Activated T-helper 1 cell treated with anti-CD3 and anti-CD28 coated beads, Interleukin-2, amount 50 U/mL, for 16 hours (primary cell): ENCODE measurements at regions not wholly inside any gene's neighbourhood (a gene's known extent, or its start where the extent isn't known, plus 50 kb on each side); places are given as distances from the start of the nearest gene placed in this dataset.

Source experiments
- DNase-seq, 2 donors: peaks; one replicate each; pipeline ENCODE4 v3.0.0-alpha.2; 2020; ENCODE audit warnings: low read depth in 1 of 2, low spot score in 1 of 2

DNA sequence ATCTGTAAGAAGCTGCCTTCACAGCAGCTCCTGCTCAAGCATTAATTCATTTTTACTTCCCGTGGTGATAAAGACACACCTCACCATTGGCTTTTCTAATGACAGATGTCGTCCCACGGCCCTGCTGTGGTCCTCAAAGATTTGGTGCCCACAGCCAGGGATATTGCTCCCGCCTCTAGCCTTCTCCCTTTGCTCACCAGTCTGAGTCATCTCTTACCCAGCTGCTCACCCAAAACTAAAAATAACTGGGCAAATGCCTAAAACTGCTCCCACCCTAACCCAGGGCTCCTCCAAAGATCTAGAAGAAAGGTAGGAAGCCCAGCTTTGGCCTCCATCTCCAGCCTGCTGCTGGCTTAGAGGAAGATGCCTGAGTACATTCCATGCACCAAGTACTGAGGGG is 371.1 kb upstream of the ZNF507 start:
- no peak for DNase-seq

DNA sequence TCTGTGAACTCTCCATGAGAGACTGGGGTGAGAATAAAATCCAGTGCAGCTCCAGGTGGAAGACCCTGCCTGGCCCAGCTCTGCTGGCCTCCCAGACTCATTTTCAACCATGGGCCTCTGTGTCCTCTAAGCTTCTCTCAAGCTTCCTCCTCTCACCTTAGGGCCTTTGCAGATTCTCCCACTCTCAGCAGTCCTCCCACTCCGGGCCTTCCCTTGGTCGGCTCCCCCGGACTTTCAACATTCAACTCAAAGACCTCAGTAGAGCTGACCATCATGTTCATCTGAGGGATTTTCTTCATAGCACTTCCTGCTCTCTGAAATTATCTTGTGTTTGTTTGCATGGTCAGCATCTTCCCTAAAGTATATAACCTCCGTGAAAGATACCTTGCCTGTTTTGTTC is 370.5 kb upstream of the ZNF507 start:
- DNase-seq = no peak

DNA sequence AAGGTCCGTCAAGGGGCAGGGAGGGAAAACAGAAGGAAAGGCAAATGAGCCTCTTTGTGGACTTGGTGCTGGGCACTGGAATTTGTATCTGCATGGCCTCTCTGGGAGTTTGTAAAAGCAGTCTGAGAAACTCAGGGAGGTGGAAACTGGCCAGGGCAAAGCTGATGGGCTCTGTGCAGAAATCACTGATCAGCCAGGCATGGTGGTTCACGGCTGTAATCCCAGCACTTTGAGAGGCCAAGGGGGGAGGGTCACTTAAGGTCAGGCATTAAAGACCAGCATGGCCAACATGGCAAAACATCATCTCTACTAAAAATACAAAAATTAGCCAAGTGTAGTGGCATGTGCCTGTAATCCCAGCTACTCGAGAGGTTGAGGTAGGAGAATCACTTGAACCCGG is 369.9 kb upstream of the ZNF507 start:
- no peak for DNase-seq

DNA sequence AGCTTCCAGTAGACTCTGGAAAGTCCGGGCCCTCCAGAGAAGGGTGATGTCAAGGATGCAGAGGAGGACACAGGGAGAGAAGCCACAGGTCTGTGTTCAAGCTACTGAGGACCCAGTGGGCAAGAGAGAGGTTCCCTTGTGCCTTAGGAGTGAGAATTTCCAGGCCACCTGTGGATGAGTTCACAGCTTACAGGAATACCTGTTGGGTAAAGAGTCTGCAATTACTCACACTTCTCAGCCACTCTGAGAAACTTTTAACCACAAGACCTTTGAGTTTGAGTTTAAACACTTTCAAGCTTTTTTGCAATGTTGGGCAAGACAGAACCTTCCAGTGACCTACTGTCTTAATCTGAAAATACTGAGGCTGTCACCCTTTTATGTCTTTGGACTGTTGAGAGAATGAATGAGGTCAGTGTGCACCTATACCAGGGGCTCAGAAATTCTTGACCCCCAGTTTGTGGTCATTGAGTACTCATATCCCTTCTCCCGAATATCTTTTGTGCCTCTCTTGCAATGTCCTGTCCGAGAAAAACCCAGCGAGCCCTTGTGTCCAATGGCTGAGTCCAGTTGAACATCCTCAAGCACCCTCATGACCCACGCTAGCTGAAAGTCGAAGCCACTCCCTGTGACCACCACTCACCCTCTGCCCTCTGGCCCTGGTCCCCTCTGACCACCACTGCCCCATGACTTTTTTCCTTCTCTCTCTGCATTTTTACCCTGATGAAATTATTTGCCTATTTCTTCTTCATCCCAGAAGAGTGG is 368.5 kb upstream of the ZNF507 start:
- DNase-seq = no peak

DNA sequence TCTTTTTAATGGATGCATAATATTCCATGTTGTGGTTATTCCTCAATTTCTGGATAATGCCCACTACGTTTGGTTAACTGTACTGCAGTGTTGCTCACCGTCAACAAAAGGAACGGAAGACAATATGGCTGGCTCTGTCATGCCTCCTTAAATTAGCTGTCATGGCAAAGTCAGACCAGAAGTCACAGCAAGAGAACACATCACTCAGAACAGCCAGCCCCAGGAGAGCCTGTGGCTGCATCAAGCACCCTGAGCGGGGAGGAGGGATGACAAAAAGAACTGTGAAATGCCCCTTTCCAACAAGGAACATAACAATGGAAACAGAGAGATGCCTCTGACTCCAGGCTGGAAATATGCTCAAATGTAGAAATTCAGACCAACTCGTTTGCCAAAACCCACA is 366.0 kb upstream of the ZNF507 start:
- no peak for DNase-seq

DNA sequence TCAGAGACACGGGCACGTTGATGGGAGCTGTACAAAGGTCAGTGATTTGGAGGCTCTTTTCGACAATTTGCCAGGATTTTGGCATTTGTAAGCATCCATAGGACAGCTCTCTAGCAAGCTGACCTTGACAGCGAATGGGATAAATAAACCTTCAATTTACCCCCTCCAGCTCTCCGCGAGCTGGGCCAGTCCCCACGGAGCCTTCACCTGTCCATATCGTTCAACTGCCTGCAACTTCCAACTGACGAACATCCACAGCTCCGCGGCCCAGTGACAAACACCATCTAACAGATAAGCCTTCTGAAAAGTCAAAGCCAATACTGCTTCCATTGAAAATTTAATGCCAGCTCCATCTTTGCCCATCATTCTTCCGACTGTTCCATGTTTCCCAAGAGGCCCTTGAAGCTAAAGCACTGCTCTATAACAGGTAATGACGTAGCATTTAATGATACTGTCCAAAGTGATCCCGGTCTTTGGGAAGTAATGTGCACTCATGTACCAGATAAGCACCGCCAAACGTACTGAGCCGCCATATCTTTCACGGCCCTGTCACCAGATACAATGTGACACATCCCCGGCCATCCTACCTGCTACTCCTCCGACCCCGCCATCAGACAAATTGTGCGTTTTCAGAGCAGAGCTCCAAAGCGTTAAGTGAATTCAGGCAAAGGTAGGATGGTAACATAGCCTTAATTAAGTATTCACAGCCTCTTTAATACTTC is 365.3 kb upstream of the ZNF507 start:
- DNase-seq = no peak

DNA sequence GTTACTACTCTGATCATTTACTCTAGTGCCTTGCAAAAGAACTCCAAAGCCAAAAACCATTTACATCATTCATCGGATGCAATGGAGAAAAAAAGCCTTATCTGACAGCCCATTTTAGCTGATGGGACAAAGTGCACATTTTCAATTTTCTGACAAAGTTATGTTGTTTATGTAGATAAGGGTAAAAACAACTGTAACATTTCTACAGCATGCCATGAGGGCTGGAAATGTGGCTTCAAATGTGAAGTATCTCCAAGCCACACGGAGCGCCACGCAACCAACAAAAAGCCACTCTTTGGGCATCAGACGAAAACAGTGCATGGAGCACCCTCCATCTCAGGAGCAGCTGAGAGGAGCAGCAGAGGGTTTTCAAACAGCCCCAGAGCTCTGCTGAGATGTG is 364.6 kb upstream of the ZNF507 start:
- no peak for DNase-seq

DNA sequence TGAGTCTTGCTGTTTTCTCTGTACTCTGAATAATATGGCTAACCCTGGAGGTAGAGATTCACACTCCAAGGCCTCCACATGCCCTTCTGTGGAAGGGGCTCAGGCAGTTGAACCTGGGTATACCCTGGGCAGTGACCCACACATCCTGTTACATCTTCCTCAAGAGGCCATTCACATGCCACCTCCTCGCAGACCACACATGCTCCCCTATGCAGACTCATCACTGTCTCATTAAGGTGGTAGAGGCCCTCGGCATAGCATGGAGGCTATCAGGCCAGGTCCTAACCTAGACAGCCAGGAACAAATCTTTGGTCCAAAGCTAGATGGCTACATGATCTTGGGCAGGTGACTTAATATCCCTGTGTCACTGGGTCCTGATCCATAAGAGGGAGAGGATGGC is 363.9 kb upstream of the ZNF507 start:
- no peak for DNase-seq

DNA sequence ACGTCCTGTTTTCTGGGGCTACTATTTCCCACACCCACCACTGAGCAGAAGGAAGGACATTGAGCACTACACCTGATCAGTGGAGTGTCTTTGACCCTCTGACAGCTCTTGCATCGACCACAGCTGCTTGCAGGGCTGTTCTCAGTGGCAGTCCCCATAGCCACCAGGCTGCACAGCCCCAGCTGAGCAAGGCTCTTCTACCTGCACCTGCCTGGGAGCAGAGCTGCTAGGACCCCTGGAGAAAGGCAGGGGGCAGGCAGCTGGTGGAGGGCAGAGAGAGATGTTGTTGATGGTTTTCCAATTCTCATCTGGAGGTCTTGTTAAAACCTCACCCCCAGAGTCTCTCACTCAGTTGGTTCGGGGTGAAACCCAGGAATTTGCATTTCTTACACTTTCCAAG is 361.8 kb upstream of the ZNF507 start:
- no peak for DNase-seq

DNA sequence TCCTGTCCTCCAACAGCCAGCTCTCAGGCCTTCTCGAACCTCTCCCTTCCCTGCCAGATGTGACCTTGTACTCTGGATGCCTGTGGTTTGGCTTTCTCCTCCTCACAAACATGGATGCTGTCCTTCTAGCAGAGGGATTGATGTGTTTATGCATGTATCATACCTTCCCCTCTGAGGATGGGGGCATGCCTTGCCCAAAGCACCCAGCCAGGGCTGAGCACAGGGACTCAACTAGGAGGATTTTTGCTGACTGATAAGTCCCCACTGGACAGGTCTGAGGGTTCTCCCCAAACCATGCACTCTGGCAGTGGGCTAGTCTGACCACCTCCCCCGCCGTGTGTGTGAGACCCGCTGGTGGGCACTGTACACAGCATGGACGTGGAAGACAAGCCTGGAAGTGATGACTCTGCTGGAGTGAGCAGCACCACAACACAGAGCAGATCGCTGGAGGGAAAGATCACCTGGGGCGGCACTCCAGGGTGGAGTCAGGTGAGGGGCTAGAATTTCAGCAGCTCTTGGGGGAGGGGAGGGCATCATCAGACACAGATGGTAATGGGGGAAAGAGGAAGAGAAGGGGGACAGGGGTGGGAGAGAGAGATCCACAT is 360.3 kb upstream of the ZNF507 start:
- no peak for DNase-seq

DNA sequence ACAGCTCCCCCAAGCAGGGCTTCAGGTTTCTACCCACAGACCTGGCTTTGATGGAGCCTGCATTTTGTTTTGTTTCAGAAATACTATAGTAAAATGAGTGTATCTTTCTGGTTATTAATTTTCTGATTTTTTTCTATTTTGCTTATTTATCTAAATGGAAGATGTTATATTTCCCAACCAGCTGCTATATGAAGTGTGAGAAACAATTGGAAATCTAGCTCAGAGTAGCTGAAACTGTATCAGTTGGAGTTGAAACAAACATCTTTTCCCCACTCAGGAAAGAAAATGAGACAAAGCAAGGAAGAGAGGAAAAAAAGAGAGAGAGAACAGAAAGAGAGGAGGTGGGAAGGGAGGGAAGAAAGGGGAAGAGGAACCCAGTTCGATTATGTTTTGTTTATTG is 358.5 kb upstream of the ZNF507 start:
- no peak for DNase-seq

DNA sequence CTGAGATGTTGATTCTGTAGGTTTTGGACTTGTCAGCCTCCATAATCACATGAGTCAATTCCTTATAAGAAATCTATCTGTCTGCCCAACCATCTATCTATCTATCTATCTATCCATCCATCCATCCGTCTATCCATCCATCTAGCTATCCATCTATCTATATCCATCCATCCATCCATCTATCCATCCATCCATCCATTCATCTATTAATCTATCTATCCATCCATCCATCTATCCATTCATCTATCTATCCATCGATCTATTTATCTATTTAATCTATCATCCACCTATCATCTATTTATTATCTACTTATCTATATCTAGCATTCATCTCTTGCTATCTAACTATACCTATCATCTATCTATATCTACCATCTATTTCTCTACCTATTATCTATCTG is 357.2 kb upstream of the ZNF507 start:
- no peak for DNase-seq

DNA sequence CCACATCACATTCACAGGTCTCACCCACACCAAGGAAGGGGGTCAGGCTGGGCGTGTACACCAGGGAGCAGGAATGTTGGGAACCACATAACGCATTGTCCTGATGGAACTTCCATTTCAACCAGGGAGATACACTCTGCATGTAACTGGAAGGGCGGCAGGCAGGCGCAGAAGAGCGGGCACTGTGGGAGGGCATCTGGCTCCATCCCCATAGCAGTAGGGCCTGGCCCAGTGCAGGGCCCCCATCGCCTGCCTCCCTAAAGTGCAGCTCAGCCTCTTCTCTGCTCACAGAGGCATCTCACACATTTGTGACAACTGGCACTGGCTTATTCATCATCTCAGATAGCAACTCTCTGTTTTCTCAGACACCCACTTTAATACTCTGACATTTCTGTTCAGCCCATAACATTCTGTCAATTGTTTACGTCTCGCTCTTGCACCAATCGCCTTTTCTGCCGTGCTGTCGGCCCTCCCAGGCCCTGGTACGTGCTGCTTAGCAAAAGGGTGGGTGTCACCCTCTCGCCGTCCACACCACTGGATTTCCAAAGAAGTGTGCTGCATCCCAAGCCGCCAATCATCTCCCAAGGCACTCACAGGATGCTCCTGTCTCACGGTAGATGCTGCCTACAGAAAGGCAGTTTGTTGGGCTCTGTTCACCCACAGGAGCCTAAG is 353.3 kb upstream of the ZNF507 start:
- no peak for DNase-seq

DNA sequence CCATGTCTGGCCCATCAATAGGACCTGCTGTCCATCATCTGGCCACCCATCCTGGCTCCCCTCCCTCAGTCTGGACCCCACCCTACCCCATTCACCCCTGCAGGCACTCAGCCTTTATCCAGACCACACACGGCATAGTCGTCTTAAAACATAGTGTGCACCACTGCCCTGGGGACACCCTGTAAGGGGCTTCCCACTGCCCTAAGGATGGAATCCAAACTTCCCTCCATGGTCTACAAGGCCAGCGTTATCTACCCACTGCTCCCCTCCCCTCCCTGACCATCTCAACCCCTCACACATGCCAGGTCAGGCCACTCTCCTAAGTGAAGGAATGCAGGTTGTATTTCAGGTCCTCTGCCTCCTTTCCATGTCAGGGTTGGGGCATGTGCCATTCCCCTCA is 352.7 kb upstream of the ZNF507 start:
- DNase-seq = no peak

DNA sequence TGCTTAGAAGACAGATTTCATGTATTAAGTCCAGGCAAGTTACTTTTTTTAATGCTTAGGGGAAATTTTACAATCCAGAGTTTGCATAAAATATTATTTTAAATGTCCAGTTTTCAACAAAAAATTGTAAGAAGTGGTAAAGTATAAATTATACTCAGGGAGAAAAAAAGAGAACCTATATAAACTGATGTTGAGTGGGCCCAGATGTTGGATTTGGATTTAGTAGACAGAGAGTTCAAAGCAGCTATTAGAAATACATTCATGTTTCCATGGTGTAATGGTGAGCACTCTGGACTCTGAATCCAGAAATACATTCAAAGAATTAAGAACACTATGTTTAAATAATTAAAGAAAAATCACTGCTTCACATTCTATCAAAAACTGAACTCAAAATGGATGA is 349.9 kb upstream of the ZNF507 start:
- no peak for DNase-seq

DNA sequence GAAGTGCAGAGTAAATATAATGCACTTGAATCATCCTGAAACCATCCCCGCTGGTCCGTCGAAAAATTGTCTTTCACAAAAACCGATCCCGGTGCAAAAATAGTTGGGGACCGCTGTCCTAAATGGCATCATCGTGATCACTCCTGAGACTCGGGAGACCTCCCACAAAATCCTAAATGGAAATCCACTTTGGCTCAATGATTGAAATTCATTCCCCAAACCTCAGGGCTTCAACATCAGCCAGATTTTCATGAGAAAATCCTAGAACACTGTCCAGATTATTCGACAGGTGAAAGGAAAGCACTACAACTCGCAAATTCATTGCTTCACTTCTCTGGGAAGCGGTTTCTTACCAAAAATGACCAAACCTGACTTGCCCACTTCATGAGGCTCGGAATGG is 335.3 kb upstream of the ZNF507 start:
- DNase-seq = no peak

DNA sequence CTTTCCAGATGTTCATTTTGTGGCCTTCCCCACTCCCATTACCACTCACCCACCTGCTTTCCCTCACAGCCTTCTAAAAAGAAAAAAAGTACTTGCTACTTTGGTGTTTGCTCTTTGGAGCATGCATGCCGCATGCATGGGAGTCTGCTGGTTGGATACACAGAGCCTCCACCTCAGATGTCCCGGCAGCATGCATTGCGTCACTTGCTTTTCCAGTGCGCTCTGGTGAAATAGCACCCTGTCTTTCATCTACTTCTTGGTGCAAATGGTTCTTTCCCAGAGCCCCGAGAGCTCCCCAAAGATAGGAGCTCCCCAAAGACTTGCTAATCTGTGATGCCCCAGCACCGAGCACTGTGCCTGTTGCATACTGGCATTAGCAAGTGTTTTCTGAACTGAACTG is 333.2 kb upstream of the ZNF507 start:
- no peak for DNase-seq

DNA sequence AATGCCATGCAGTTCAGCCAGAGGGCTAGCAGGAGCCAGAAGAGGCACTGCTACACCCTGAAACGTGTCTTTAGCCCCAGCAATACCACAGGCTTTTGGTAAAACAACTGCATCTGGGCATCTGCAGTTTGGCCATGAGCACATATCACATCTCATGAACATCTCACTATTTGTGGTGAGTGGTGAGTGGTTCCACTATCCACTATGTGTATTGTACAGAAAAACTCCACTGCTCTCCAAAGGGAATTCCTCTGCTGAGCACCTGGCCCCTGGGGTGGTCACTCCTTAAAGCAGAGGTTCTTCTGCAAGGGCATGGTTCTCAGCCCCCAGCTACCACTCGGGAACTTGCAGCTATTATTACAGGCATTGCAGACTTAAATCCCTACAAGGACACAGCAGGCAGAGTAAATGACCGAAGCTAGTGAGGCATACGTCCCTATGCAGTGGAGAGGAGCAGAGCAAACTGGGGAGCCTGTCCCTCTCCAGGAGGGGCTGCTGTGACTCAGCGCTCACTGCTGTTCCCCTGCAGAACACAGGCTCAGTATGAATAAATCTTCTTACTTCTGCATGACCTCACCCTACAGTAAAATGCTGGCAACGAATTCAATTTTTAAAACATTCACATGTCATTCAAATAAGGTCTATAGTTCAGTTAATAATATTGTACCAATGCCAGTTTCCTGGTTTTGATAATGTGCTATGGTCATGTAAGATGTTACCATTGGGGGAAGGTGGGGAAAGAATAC is 332.4 kb upstream of the ZNF507 start:
- DNase-seq = no peak

DNA sequence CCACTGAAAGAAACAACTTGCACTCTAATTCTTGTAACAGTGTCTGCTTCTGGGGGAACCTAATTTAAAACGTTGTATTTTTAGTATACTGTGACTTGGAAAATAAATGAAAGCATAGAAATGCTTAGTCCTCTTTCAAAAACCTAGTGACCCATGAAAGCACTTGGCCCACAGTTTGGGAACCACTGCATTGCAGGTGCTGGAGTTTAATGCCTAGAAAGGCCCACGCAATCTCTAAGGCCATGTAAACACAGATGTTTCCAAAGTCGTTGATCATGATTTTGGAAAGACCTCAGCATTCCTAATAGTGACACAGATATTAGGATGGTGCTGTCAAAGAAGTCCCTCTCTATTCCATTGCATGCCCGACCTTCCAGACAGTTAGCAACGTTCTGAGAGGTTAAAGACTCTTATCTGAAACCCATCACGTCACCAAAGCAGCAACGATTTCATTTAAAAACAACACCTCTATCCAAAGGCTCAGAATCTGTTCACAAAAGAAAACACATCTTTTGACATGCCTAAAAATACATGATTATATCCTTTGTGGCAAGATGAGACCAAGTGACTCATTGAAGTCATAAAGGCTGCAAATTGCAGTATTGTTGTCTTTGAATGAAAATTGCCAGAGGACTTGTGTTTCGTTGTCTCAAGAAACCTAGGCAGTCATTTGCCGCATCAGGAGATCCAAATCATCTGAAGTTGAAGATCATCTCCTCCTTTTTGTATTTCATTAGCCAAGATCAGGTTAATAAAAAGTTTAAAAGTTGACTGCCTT is 328.0 kb upstream of the ZNF507 start:
- DNase-seq = no peak

DNA sequence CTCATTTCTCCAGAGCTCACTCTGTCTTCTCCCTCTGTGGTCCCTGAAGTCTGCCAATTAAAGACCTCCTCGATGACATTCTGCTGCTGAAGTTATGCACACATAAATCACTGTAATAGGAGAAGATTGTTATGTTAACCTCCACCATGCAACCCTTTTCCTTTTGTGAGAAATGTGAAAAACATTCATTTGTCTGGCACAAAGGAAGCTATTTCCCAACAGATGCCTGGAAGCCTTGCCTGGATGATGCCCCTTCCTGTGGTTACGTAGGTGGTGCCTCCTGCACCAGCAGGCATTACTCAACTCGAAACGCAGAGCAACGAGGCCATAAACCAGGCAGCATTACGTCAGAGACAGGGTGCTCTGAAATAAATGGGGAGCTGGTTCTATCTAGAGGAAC is 327.4 kb upstream of the ZNF507 start:
- no peak for DNase-seq

DNA sequence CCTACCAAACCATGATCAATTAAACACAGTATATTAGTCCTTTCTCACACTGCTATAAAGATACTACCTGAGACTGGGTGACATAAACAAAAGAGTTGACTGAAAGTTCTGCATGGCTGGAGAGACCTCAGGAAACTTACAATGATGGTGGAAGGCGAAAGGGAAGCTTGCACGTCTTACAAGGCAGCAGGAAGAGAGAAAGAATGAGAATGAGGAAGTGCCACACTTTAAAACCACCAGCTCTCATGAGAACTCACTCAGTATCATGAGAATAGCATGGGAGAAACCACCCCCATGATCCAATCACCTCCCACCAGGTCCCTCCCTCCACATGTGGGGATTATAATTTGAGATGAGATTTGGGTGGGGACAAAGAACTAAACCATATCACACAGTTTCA is 324.9 kb upstream of the ZNF507 start:
- no peak for DNase-seq
